ENCODE measurements at regions not wholly inside any gene's neighbourhood (a gene's known extent, or its start where the extent isn't known, plus 50 kb on each side); places are given as distances from the start of the nearest gene placed in this dataset.

GRCh38 chr6:169966312-169967181 lies 215.1 kb downstream of the ERMARD start:
- no peak for TF ChIP-seq POLR2A (IDR thresholded peaks at IDR 0.05)
- no peak for TF ChIP-seq CTCF (IDR thresholded peaks at IDR 0.05)
- H3K4me3 ChIP-seq = no peak overlapping the region
- no peak overlapping the region for H3K27ac ChIP-seq
- ATAC-seq (no peak), DNase-seq (peak in 1 of 5 donors; percentile 1)
- no peaks in the 10 kb centered on the region for H3K9me3 ChIP-seq
- peaks cover 0 to 12% (median 0%) of the 10 kb centered on the region in 12 donors for H3K4me1 ChIP-seq
- intact Hi-C loops (cut with DNase I) = loop anchor here in 8 of 10 donors (5.0 to 10.0 kb wide), 6 partner anchors 76 to 558 kb away; partner anchors contain the start of gene DLL1 (in 3 of the 8)
- WGBS, 4 donors = 83 to 89% (median 84%) methylated on average over 19 to 20 of the region's 20 CpGs
- H3K27me3 ChIP-seq = peaks cover 0 to 13% (median 0%) of the 10 kb centered on the region in 9 donors
- H3K36me3 ChIP-seq = no peaks in the 10 kb centered on the region

- H3K4me1 ChIP-seq = peaks cover 0 to 15% (median 0%) of the 10 kb centered on the region in 12 donors
- no peak overlapping the region for H3K27ac ChIP-seq
- H3K36me3 ChIP-seq = no peaks in the 10 kb centered on the region
- peak in 1 of 5 donors; percentile 1 for DNase-seq
- TF ChIP-seq POLR2A (IDR thresholded peaks at IDR 0.05) = no peak
- no peak for TF ChIP-seq CTCF (IDR thresholded peaks at IDR 0.05)
- H3K9me3 ChIP-seq = no peaks in the 10 kb centered on the region
- H3K27me3 ChIP-seq = peaks cover 0 to 14% (median 0%) of the 10 kb centered on the region in 9 donors
- intact Hi-C loops (cut with DNase I) = loop anchor here in 8 of 10 donors (5.0 to 10.0 kb wide), 6 partner anchors 77 to 559 kb away; partner anchors contain the start of gene DLL1 (in 3 of the 8)
- WGBS, 4 donors = 87 to 90% (median 88%) methylated on average over 25 of the region's 25 CpGs
- no peak overlapping the region for H3K4me3 ChIP-seq
- ATAC-seq = no peak
Measured at GRCh38 chr6:169965657-169966311, 214.4 kb downstream of the ERMARD start.

GRCh38 chr6:169965239-169965638 lies 213.8 kb downstream of the ERMARD start:
- DNase-seq (no peak), ATAC-seq (no peak)
- no peaks in the 10 kb centered on the region for H3K9me3 ChIP-seq
- peaks cover 0 to 15% (median 0%) of the 10 kb centered on the region in 12 donors for H3K4me1 ChIP-seq
- TF ChIP-seq CTCF (IDR thresholded peaks at IDR 0.05) (no peak), POLR2A (IDR thresholded peaks at IDR 0.05) (no peak)
- no peak overlapping the region for H3K27ac ChIP-seq
- no peaks in the 10 kb centered on the region for H3K36me3 ChIP-seq
- no peak overlapping the region for H3K4me3 ChIP-seq
- H3K27me3 ChIP-seq = peaks cover 0 to 14% (median 0%) of the 10 kb centered on the region in 9 donors
- 72 to 89% (median 74%) methylated on average over 6 of the region's 6 CpGs for WGBS, 4 donors
- intact Hi-C loops (cut with DNase I) = loop anchor here in 8 of 10 donors (5.0 to 10.0 kb wide), 6 partner anchors 77 to 560 kb away; partner anchors contain the start of gene DLL1 (in 3 of the 8)
